ENCODE measurements at regions not wholly inside any gene's neighbourhood (a gene's known extent, or its start where the extent isn't known, plus 50 kb on each side); places are given as distances from the start of the nearest gene placed in this dataset.

GRCh38 chr4:20348411-20348810, 96.7 kb downstream of the SLIT2 start:
- TF ChIP-seq, protein P1, sequence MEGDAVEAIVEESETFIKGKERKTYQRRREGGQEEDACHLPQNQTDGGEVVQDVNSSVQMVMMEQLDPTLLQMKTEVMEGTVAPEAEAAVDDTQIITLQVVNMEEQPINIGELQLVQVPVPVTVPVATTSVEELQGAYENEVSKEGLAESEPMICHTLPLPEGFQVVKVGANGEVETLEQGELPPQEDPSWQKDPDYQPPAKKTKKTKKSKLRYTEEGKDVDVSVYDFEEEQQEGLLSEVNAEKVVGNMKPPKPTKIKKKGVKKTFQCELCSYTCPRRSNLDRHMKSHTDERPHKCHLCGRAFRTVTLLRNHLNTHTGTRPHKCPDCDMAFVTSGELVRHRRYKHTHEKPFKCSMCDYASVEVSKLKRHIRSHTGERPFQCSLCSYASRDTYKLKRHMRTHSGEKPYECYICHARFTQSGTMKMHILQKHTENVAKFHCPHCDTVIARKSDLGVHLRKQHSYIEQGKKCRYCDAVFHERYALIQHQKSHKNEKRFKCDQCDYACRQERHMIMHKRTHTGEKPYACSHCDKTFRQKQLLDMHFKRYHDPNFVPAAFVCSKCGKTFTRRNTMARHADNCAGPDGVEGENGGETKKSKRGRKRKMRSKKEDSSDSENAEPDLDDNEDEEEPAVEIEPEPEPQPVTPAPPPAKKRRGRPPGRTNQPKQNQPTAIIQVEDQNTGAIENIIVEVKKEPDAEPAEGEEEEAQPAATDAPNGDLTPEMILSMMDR (IDR thresholded peaks at IDR 0.05): no peak
- no peak for TF ChIP-seq POLR2A (IDR thresholded peaks at IDR 0.05; ENCODE audit: low read depth)
